Iris pigment epithelial cell (primary cell): ENCODE measurements at regions not wholly inside any gene's neighbourhood (a gene's known extent, or its start where the extent isn't known, plus 50 kb on each side); places are given as distances from the start of the nearest gene placed in this dataset.
"Not testable (repeated sequence)": the region's sequence is repeated elsewhere in the genome, so short reads cannot be mapped to it uniquely, and the experiment has no call there.

Experiments used
- DNase-seq: peaks from one replicate; pipeline ENCODE4 v3.0.0-alpha.2; 2011; ENCODE audit warnings: low read depth

GRCh38 chr12:47306773-47307679 is 227.3 kb upstream of the AMIGO2 start:
- DNase-seq: not testable (repeated sequence)

GRCh38 chr12:47306130-47306529 is 226.4 kb upstream of the AMIGO2 start:
- DNase-seq: no peak

GRCh38 chr12:47305464-47305863 is 225.7 kb upstream of the AMIGO2 start:
- DNase-seq: no peak

GRCh38 chr12:47303995-47304560 is 224.3 kb upstream of the AMIGO2 start:
- DNase-seq: no peak

- DNase-seq: peak; percentile 51
Observed at GRCh38 chr12:47303207-47303606, 223.4 kb upstream of the AMIGO2 start.

GRCh38 chr12:47302111-47302671 is 222.4 kb upstream of the AMIGO2 start:
- no peak for DNase-seq

GRCh38 chr12:47299586-47299985 is 219.8 kb upstream of the AMIGO2 start:
- DNase-seq: no peak

GRCh38 chr12:47297993-47298392 is 218.2 kb upstream of the AMIGO2 start:
- no peak for DNase-seq

GRCh38 chr12:47296828-47297227 is 217.1 kb upstream of the AMIGO2 start:
- no peak for DNase-seq

GRCh38 chr12:47293406-47293805 is 213.6 kb upstream of the AMIGO2 start:
- DNase-seq: no peak

GRCh38 chr12:47286676-47287075 is 206.9 kb upstream of the AMIGO2 start:
- no peak for DNase-seq
